Renal cortex interstitium (tissue), 11 donors: ENCODE measurements at regions not wholly inside any gene's neighbourhood (a gene's known extent, or its start where the extent isn't known, plus 50 kb on each side); places are given as distances from the start of the nearest gene placed in this dataset.

Source experiments
- DNase-seq, 11 donors: peaks; one replicate each; pipeline ENCODE4 v3.0.0-alpha.2; 2013; ENCODE audit warnings: low read depth in 9 of 11, low spot score in 4 of 11; ENCODE audit errors: extremely low read depth in 1 of 11

DNA sequence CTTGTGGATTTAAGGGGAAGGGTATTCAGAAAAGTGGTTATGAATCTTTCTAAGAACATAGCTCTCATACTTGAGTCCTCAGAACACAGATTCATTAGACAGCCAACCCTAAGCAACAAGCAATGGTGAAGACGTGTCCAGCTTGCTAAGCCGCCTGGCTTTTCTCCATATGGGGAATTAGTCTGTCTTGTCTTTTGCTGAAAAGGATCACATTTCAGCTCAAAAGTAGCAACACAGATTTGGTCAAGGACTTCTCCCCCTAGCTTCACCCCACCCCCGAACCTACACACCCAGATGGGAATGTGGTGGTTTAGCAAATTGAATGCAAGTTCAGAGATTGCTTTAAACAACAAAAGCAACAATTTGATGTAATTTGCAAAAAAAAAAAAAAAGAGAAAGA lies 103.3 kb upstream of the RASGEF1B start:
- DNase-seq, result no peak

DNA sequence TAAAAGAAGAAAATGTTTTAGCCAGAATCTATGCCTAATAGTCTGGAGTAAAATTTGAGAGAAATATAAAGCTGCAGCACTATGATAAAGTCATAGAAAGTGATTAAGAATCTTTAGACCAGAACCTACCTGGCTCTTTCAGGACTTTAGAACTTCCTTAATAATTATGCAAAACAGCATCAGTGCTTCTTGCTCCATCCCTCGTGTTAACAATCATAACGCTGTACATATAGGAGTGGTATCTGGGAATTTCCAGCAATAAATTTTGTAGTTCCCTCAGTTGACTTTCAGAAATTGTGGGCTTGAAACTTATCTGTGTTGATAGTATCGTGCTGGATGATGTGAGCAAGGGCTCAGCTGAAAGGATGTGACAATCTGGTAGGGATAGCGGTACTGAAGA lies 102.1 kb upstream of the RASGEF1B start:
- DNase-seq, result no peak

DNA sequence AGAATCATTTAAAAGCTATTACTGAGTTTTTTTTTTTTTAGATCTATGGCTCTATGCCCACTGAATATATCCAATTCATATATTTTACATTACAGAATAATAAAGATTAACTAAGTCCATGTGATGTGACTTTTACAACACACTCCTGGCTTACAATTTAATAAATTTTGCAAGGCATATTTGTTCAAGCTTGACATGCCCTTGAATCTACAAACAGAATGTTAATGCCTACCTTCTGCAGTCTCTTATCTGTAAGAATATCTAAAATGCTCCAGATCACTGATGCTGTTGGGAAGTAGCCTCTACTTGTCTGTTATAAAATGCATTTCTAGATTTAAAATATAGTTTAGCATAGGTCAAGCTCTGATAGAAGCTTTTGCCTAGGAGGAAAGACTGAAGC lies 100.7 kb upstream of the RASGEF1B start:
- DNase-seq, result no peak

GRCh38 chr4:81571105-81571504 lies 99.4 kb upstream of the RASGEF1B start:
- DNase-seq, result no peak

GRCh38 chr4:81566161-81566591 lies 94.5 kb upstream of the RASGEF1B start:
- DNase-seq, result no peak

GRCh38 chr4:81565142-81565870 lies 93.6 kb upstream of the RASGEF1B start:
- DNase-seq, result peak in 10 of 11 donors; percentile 15 to 54 (median 42)

DNA sequence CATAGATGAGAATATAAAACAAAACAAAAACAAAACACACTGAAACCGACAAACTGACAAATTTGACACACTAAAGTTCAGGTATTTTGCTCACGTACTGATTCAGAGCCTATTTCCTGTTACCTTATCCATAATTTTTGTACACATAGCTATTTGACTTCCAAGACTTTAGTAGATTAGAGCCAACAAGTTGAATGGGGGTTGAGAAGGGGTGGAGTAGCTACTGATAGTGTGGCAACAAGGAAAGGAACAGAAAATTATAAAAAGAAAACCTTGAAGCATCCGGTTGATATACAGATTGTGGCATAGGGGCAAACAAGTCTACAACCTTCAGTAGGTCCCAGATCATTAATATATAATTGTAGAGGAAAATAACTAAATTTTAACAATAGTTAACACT lies 92.3 kb upstream of the RASGEF1B start:
- DNase-seq, result no peak

DNA sequence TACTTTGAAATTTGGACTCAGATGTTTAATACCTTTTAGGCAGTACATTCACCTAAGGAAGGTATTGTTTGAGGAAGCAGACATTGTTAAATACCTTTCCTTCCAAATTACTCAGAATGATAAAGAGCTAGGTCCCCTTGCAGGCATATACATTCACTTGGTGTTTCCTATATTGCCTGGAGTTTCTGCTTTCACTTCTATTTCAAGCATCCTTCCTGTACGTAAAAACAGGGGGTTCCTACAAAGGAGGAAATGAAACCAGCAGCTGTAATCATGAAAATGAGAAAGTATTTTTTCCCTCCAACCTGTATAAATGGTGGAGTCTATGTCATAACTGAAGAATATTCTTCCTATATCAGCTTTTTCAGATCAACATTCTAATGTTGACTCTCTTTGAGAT lies 90.4 kb upstream of the RASGEF1B start:
- DNase-seq, result no peak

DNA sequence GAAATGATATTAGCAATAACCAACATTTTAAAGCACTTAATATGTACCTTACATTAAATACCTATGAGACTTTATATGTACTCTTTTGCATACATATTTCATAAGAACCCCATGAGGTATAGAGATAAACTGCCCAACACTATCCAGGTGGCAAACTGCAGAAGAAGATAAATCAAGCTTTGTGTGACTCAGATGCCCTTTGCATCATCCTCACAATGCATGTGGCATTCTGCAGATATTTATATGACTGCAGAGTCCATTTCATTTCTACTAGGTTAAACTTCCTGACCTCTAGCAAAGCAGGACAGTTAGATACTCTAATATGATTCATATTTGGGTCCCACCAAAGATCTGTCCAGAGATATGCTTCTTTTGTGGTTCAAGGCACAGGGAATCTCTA lies 85.6 kb upstream of the RASGEF1B start:
- DNase-seq, result no peak

DNA sequence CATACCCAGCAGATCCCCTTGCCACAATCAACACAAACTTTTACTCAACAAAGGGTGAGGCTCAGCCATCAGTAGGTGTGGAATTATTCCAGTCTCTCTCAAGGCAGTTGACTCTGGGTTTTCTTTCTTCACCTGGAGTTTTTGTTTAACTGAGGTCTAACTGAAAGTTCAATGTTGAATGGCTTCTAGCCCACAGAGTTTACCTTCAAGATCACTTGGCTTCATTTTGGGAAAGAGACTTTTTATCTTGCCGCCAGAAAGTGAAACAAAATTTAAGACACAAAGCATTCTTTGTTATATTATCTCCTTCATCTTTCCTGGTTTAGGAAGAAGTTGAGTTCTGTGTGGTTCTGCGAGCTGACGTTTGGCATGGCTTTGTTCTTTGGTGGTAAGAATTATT lies 83.8 kb upstream of the RASGEF1B start:
- no peak for DNase-seq

- no peak for DNase-seq
Observed at GRCh38 chr4:81552086-81552485, 80.4 kb upstream of the RASGEF1B start.

DNA sequence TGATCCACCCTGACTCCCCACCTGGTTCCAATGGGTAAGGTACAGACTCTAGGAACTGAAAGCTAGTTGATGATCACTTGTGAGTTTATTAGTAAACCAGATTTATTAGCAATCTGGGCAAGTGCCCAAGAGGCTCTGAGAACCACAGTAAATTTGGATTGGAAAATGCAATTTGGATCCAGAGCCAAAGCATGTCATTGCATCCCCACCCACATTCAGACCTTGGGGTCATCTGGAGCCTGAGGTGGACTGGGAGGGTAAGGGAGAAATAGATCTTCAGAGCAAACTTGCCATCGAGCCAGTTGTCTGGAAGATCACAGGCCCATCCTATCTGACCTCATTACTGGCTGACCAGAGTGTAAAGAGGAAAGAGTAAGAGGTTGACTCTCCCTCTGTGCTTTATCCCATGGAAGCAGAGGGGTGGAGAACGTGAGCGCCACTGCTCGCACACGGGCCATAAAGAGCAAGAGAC lies 78.7 kb upstream of the RASGEF1B start:
- DNase-seq, result no peak

DNA sequence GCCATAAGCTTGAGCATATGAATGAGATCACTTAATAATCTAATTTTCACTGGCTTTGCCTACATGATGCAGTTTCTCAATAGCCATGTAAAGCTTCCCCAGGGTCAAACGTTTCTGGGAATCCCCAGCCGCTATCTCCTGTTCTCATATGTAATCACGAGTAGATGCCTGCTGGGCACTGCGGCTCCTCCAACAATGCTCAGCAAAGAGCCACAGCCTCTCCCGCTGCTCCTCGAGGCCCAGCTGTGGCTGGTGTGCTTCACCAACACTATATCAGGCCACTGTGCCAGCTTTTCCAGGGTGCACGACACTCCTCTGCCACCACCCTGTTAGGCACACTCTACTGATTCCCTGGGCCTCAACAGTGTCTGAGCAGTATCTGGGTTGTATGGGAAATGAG lies 78.3 kb upstream of the RASGEF1B start:
- DNase-seq, result no peak

- no peak for DNase-seq
Observed at GRCh38 chr4:81546777-81547176, 75.1 kb upstream of the RASGEF1B start.

GRCh38 chr4:81541161-81541945 lies 69.6 kb upstream of the RASGEF1B start:
- DNase-seq, result no peak

DNA sequence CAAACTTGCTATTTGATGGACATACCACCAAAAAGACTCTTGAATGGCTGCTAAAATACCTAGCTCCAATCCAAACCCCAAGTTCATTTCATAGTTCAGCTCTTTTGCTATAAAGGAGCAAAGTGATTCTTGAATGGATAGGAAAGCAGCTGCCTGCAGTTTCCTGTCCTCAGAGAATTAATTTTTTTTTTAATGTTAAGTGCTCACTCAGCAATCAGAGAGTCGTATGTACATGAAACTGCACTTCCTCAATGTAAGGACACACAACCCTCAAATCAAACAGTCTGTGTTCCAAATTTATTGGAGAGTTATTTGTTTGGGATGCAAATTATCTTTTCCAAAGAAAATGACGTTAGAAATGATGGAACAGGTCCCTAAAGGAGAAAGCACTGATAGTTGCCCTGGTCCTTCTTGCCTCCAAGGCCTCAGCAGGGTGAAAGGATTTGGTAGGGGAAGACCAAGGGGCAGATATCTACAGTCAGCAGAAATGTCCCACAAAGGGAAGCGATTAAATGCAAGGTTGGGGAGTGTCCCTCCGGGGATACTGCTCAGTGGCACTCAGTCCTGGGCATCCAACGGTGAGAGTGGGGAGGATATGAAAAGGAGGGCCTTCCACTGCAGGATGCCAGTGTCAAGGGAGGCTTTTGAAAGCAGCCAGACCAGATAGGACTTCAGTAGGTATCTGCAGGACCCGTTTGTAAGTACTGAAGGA lies 67.2 kb upstream of the RASGEF1B start:
- DNase-seq, result no peak

- DNase-seq, result no peak
Observed at GRCh38 chr4:81531410-81531809, 59.7 kb upstream of the RASGEF1B start.

GRCh38 chr4:81528979-81529378 lies 57.3 kb upstream of the RASGEF1B start:
- no peak for DNase-seq

GRCh38 chr4:81528200-81528599 lies 56.5 kb upstream of the RASGEF1B start:
- DNase-seq, result no peak

DNA sequence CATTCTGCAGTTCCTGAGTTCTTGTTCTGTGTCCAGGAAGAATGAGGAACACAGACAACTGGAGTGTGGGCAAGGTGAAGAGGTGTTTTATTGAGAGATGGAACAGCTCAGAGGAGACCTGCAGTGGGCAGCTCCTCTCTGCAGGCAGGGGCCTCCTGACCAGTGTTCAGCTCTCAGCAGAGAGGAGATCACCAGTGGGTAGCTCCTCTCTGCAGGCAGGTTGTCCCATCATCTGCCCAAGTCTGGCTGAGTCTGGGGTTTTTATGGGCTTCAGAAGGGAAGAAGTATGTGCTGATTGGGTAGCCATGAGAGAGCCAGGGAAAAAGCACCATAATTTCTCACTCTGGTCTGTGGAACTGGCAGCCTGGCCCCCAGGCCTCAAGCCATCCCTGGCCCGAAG lies 56.0 kb upstream of the RASGEF1B start:
- no peak for DNase-seq
